ENCODE measurements at regions not wholly inside any gene's neighbourhood (a gene's known extent, or its start where the extent isn't known, plus 50 kb on each side); places are given as distances from the start of the nearest gene placed in this dataset.

DNA sequence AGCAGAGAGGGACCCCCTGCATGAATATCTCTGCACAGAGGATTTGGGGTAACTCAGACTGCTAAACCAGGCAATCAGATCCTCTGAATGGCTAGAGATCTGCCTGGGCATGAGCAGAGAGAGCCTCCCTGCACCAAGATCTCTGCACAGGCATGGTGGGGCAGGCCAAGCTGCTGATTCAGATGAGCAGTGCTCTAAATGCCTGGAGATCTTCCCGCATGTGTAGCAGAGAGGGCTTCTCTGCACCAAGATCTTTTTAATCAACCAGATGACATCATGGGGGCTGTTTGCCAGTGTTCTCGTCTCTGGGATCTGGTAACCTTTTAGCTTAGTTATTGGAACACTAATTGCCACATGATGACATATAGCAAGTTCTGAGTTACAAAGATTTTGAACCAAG lies 301.3 kb upstream of the GALNT5 start:
- Histone ChIP-seq H3K36me3 (ENCODE audit: control insufficient read depth in 2 of 2, extremely low read depth in 1 of 2, insufficient read depth in 2 of 2, low read length in 2 of 2) (no peaks in the 10 kb centered on the region), H3K27me3 (ENCODE audit: control insufficient read depth in 2 of 2, insufficient read depth in 2 of 2, low read length in 2 of 2) (no peaks in the 10 kb centered on the region), H3K9me1 (replicated peaks; ENCODE audit: control insufficient read depth, extremely low read depth, insufficient read depth, low read length) (no peaks in the 10 kb centered on the region), H3K9me3 (replicated peaks; ENCODE audit: control insufficient read depth, insufficient read depth, low read length) (no peaks in the 10 kb centered on the region), H3K4me2 (ENCODE audit: insufficient read depth, low read length) (no peak overlapping the region), H3K27ac (ENCODE audit: insufficient read depth, low read depth, low read length) (no peak overlapping the region), H3K4me1 (ENCODE audit: control insufficient read depth, extremely low read depth, insufficient read depth, low read length) (no peaks in the 10 kb centered on the region), H4K20me1 (replicated peaks; ENCODE audit: control insufficient read depth, extremely low read depth, insufficient read depth, low read length) (no peaks in the 10 kb centered on the region), H3K9ac (replicated peaks; ENCODE audit: extremely low read depth, insufficient read depth, low read length) (no peak overlapping the region), H3K79me2 (ENCODE audit: control insufficient read depth, insufficient read depth, low read length) (no peaks in the 10 kb centered on the region), H3K4me3 (replicated peaks in 1 of 3; ENCODE audit: insufficient read depth in 1 of 3, low read depth in 1 of 3, low read length in 3 of 3) (no peak overlapping the region), H2AFZ (ENCODE audit: low read depth, low read length) (no peak overlapping the region)
- BruUV-seq (replicated peaks), result no TSS peak
- no peak for TF ChIP-seq POLR2AphosphoS5 (IDR thresholded peaks at IDR 0.05; ENCODE audit: insufficient read depth, low read depth, low read length)
- TF ChIP-seq EZH2 (IDR thresholded peaks at IDR 0.05; ENCODE audit: borderline replicate concordance, low read depth, low read length, severe bottlenecking), result no peak
- TF ChIP-seq MYC (IDR thresholded peaks at IDR 0.05; ENCODE audit: low read depth, low read length), result no peak
- TF ChIP-seq JUN (IDR thresholded peaks at IDR 0.05; ENCODE audit: borderline replicate concordance, insufficient read depth, insufficient read length, low read depth), result no peak
- no peak for TF ChIP-seq POLR2A (IDR thresholded peaks at IDR 0.05; ENCODE audit: low read depth, low read length)
- TF ChIP-seq, protein P1, sequence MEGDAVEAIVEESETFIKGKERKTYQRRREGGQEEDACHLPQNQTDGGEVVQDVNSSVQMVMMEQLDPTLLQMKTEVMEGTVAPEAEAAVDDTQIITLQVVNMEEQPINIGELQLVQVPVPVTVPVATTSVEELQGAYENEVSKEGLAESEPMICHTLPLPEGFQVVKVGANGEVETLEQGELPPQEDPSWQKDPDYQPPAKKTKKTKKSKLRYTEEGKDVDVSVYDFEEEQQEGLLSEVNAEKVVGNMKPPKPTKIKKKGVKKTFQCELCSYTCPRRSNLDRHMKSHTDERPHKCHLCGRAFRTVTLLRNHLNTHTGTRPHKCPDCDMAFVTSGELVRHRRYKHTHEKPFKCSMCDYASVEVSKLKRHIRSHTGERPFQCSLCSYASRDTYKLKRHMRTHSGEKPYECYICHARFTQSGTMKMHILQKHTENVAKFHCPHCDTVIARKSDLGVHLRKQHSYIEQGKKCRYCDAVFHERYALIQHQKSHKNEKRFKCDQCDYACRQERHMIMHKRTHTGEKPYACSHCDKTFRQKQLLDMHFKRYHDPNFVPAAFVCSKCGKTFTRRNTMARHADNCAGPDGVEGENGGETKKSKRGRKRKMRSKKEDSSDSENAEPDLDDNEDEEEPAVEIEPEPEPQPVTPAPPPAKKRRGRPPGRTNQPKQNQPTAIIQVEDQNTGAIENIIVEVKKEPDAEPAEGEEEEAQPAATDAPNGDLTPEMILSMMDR (IDR thresholded peaks at IDR 0.05; ENCODE audit: extremely low read depth in 1 of 2, insufficient read depth in 1 of 2, low read depth in 1 of 2, low read length in 2 of 2), result no peak
- TF ChIP-seq FOS (IDR thresholded peaks at IDR 0.05; ENCODE audit: borderline replicate concordance, insufficient read depth, low read length), result no peak
- TF ChIP-seq, protein P2, sequence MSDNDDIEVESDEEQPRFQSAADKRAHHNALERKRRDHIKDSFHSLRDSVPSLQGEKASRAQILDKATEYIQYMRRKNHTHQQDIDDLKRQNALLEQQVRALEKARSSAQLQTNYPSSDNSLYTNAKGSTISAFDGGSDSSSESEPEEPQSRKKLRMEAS (IDR thresholded peaks at IDR 0.05; ENCODE audit: insufficient read depth, insufficient read length), result no peak
- TF ChIP-seq GATA2 (IDR thresholded peaks at IDR 0.05; ENCODE audit: insufficient read depth, insufficient read length, low read depth, low read length), result no peak
- intact Hi-C loops (cut with micrococcal nuclease) (no loop called here), dilution Hi-C loops (cut with MboI; ENCODE audit: extremely low pct_ligation_motif_present, low sequenced_read_pairs) (no loop called here)
- POLR2A ChIA-PET, result no interaction called here
- FAIRE-seq (no peak), DNase-seq (ENCODE audit: low read depth, low spot score) (no peak)
- CTCF ChIA-PET, result no interaction called here

All from endothelial cell of umbilical vein (primary cell).